Dedifferentiated amniotic fluid mesenchymal stem cell (primary cell): ENCODE measurements at regions not wholly inside any gene's neighbourhood (a gene's known extent, or its start where the extent isn't known, plus 50 kb on each side); places are given as distances from the start of the nearest gene placed in this dataset.
A peak's percentile ranks its signal among the peaks of the same experiment; 100 is the strongest.
"Not testable (repeated sequence)": the region's sequence is repeated elsewhere in the genome, so short reads cannot be mapped to it uniquely, and the experiment has no call there.

Source experiments
- DNase-seq: peaks from one replicate; pipeline ENCODE4 v3.0.0-alpha.2; 2016; ENCODE audit errors: extremely low spot score

- DNase-seq, result no peak
Observed at GRCh38 chr1:197850918-197851317, 51.5 kb upstream of the C1orf53 start.

GRCh38 chr1:197850042-197850441, 52.4 kb upstream of the C1orf53 start:
- DNase-seq, result no peak

DNA sequence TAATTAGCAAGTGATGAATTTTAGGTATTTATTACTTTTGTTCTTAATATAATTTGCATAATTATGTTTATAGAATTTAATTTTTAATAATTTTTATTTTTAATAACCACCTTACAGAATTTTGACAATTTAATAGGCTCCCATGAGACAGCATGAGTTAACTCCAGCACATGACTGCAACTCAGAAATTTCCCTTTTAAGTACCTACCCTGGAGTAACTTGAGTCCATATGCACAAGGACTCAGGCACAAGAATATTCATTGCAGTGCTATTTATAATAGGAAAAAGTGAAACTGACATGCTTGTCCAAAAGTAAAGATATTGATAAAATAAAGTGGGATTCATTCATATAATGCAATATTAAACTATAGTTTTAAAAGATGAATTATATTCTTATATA, 54.1 kb upstream of the C1orf53 start:
- no peak for DNase-seq

DNA sequence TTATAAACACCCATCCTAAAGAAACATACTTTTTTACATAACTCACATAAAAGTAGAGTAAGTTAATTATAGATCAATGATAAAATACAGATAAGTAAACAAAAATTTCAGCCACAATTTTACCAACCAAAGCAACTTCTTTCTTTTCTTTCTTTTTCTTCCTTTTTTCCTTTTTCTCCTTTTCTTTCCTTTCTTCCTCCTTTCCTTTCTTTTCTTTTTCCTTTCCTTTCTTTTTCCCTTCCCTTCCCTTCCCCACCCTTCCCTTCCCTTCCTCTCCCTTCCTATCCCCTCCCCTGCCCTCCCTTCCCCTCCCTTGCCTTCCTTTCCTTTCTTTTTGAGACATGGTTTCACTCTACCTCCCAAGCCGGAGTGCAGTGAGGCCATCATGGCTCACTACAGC, 56.5 kb upstream of the C1orf53 start:
- DNase-seq, result no peak

GRCh38 chr1:197844651-197845050, 57.8 kb upstream of the C1orf53 start:
- DNase-seq, result no peak

DNA sequence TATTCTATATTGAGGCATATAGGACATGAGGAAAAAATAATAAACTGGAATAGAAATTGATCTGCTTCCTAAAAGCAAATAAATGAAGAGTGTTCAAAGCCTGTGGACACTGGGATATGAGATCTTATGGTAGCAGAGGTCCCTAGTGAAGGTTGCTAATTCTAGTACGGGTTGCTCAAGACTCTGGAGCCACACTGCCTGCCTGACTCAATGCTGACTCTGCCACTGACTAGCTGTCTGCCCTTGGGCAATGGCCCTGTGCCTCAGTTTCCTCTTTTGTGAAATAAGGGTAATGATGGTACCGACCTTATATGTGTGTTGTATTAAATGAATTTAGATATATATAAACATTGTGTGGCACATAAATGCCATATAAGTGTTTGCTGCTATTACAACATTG, 59.0 kb upstream of the C1orf53 start:
- no peak for DNase-seq

DNA sequence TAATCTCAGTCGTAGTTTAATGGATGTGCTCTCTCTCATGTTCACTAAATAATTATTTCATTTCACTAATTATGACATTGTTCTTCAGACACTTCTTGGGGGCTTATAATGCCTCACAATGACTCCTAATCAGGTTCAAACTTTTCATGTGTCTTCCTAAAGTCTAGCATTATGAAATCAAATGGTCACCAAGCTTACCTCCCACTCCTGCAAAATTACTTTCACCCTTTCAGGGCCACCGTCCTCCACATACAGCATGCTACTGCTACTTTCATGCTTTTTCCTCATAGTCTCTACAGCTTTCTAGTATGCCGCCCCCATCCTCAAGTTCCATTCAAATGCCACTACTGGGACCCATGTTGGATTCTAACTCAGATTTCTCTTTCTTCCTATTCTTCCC, 59.8 kb upstream of the C1orf53 start:
- no peak for DNase-seq

- DNase-seq, result no peak
Observed at GRCh38 chr1:197841883-197842553, 60.4 kb upstream of the C1orf53 start.

GRCh38 chr1:197841158-197841557, 61.3 kb upstream of the C1orf53 start:
- no peak for DNase-seq

DNA sequence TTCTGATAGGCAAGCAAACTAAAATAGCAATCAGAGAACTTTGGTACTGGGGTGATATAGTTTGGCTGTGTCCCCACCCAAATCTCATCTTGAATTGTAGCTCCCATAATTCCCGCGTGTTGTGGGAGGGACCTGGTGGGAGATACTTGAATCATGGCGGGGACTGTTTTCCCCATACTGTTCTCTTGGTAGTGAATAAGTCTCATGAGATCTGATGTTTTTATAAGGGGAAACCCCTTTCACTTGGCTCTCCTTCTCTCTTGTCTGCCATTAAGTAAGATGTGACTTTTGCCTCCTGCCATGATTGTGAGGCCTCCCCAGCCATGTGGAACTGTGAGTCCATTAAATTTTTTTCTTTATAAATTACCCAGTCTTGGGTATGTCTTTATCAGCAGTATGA, 62.6 kb upstream of the C1orf53 start:
- not testable (repeated sequence) for DNase-seq

DNA sequence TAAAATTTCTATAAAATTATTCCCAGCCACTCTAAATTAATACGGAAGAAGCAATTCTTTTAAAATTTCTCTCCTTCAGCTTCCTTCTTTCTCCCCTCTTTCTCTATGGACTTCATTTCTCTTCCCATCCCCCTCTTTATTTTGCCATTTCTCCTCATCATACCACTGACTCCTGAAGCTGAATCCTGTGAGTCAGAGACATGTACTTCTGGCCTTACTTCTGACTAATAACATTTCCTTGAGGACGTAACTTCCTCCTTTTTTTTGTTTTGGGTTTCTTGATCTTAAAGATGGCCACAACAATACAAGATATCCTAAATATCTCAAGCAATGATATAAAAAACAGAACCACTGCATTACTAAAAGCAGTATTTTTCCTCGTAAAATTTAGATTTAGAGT, 63.6 kb upstream of the DENND1B start:
- DNase-seq, result peak; percentile 44

- DNase-seq, result no peak
Observed at GRCh38 chr1:197837911-197838310, 62.6 kb upstream of the DENND1B start.

DNA sequence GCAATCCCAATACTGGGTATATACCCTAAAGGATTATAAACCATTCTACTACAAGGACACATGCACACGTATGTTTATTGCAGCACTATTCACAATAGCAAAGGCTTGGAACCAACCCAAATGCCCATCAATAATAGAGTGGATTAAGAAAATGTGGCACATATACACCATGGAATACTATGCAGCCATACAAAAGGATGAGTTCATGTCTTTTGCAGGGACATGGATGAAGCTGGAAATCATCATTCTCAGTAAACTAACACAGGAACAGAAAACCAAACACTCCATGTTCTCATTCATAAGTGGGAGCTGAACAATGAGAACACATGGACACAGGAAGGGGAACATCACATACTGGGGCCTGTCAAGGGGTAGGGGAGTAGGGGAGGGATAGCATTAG, 61.1 kb upstream of the DENND1B start:
- not testable (repeated sequence) for DNase-seq

DNA sequence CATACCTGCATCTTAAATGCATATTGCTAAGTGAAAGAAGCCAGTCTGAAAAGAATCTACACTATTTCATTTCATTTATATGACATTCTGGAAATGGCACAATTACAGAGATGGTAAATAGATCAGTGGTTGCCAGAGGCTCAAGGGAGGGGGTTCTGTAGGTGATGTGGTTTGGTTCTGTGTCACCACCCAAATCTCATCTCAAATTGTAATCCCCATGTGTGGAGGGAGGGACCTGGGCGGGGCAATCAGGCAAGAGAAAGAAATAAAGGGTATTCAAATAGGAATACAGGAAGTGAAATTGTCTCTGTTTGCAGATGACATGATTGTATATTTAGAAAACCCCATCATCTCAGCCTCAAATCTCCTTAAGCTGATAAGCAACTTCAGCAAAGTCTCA, 53.7 kb upstream of the DENND1B start:
- DNase-seq, result not testable (repeated sequence)

- peak; percentile 9 for DNase-seq
Observed at GRCh38 chr1:197825541-197825940, 50.3 kb upstream of the DENND1B start.
